HG03108 (cell line): ENCODE measurements at regions not wholly inside any gene's neighbourhood (a gene's known extent, or its start where the extent isn't known, plus 50 kb on each side); places are given as distances from the start of the nearest gene placed in this dataset.

Source experiments
- ATAC-seq: cut with Tn5 transposase; IDR thresholded peaks from one replicate; pipeline ENCODE4 v1.9.1; 2021; ENCODE audit warnings: moderate library complexity; ENCODE audit not compliant: unreplicated experiment

DNA sequence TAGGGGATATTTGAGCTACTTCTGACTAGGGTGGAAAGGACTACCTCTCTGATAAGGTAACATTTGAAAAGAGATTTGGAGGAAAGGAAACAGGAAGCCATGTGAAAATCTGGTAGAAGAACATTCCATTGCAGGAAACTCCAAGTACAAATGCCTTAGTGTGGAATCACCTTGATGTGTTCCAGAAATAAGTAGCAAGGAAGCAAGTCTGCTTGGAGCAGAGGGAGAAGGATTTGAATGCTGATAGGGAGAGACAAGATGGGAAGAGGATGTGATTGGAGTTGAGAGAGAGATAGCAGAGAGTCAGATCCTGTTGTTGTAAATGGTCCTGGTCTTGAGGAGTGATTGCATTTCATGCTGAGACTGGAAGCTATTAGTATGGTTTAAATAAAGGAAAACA lies 335.1 kb upstream of the DCBLD2 start:
- no peak for ATAC-seq

DNA sequence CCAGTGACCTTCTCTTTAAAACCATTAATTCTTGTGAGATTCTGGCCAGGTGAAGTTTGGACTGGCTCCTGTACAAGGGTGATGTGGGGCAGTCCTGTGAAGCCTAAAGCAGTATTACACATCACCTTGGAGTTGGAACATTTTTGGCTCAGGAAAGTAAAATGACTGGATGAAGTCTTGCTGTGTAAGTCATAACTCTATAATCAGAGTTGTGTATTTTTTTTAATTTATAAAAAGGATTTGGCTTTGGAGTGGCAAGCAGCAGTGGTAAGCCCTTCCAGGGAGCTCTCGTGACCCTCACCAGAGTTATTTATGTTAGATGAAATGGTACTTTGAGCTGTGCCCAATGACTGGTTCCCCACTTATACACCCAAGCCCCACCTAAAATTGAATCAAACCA lies 331.2 kb upstream of the DCBLD2 start:
- no peak for ATAC-seq

DNA sequence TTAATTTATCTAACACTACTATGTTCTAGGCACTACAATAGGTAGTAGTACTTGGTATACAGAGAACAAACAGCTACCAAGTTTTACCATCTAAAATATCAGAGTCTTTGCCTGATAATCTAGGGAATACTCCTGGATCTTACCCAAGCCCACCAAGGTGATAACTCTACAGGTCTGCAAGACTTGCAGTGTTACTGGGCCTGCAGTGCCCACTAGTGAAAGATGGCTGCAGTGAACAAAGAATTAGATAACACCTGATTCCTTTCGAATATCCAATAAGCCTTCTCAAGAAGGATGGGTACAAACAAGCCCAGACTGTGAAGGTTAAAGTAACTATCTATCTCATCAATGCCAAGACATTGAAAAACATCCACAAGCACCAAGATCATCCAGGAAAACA lies 317.0 kb upstream of the DCBLD2 start:
- no peak for ATAC-seq

DNA sequence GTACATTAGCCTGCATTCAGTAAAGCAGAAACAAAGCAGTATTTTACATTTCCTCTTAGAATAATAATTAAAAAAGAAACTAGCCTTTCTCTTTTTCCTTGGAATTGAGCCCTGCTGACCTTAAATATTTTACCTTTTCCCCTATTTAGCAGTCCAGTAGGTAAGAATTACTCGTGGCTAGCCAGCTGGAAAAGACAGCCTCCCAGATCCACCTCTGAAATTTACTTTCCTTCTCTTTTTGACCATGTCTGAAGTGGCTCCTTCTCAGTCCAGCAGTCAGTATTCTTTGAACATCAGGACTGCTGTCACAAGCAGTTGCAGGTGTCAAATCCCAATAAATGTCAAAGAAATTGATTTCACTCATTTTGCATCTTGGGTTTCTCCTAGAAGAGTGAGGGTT lies 311.5 kb upstream of the DCBLD2 start:
- ATAC-seq, result no peak

DNA sequence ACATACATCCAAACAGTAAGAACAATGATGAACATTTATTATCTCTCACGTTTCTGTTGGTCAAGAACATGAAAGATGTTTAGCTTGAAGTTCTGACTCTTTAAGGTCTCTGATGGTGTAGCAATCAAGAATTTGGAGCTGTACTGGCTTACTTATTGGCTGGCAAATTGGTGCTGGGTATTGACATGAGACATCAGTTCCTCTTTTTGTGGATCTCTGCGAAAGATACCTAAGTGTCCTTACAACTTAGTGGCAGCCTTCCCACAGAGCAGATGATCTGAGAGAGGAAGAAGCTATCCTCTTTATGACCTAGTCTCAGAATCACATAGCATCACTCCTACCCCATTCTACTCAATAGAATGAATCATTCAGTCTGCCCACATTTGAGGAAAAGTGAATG lies 309.8 kb upstream of the DCBLD2 start:
- no peak for ATAC-seq

DNA sequence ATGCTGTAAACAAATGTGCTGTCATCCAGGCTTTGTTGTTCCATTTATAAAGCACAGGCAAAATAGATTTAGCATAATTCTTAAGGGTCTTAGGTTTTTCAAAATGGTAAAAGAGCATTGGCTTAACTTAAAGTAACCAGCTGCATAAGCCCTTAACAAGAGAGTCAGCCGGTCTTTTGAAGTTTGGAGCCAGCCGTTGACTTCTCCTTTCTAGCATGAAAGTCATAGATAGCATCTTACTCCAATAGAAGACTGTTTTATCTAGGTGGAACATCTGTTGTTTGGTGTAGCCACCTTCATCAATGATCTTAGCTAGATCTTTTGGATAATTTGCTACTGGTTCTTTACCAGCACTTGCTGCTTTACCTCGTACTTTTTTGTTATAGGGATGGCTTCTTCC lies 297.5 kb upstream of the DCBLD2 start:
- no peak for ATAC-seq

DNA sequence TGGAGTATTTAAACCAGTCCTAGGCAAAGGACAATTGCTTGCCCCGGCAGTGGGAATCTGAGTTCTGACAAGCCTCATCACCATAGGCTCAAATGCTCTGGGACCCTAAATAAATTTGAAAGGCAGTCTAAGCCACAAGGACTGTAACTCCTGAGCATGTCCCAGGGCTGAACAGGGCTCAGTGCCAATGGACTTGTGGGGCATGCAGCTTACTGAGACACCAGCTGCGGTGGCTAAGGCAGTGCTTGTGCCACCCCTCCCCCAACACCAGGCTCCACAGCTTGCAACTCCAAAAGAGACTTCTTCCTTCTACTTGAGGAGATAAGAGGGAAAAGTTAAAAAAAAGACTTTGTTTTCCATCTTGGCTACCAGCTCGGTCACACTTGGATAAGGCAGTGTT lies 289.7 kb upstream of the DCBLD2 start:
- no peak for ATAC-seq

GRCh38 chr3:99188936-99189335 lies 287.4 kb upstream of the DCBLD2 start:
- ATAC-seq, result no peak

DNA sequence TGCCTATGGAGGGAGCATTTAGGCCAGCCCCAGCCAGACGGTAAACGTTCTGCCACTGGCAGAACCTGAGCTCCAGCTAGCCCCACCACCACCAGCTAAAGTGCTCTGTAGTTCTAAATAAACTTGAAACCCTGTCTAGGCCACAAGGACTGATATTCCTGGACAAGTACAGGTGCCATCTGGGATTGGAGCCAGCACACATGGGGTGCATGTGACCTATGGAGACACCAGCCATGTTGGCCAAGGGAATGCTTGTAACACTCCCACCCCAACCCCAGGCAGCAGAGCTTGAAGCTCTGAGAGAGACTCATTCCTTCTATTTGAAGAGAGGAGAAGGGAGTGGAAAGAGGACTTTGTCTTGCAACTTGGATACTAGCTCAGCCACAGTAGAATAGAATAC lies 284.5 kb upstream of the DCBLD2 start:
- no peak for ATAC-seq

- ATAC-seq, result no peak
Measured at GRCh38 chr3:99176169-99176964, 274.9 kb upstream of the DCBLD2 start.

DNA sequence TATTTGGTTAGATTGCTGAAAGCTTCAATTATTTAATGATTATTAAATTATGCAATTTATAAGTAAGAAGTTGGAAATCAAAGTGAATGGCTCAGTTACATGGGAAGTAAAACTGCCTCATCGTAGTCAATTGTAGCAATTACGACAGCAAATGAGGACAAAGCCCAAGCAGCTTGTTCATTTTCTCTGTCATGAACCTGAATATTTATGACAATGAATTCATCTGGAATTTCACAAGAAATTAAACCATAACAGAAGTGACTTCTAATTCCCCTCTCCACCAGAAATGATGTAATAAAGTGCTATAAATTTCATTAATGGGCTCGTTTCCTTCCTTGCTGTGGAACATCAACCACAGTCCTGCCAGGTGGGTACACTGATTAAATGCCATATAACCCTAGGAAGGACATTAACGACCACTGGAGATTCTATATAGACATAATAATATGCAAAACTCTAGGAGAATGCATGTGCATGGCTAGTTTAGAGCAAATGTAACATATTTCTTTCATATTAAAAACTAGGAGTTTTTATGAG lies 273.8 kb upstream of the DCBLD2 start:
- ATAC-seq, result no peak

GRCh38 chr3:99172736-99173657 lies 271.5 kb upstream of the DCBLD2 start:
- peak; percentile 63 for ATAC-seq

- no peak for ATAC-seq
Measured at GRCh38 chr3:99171800-99172199, 270.3 kb upstream of the DCBLD2 start.

DNA sequence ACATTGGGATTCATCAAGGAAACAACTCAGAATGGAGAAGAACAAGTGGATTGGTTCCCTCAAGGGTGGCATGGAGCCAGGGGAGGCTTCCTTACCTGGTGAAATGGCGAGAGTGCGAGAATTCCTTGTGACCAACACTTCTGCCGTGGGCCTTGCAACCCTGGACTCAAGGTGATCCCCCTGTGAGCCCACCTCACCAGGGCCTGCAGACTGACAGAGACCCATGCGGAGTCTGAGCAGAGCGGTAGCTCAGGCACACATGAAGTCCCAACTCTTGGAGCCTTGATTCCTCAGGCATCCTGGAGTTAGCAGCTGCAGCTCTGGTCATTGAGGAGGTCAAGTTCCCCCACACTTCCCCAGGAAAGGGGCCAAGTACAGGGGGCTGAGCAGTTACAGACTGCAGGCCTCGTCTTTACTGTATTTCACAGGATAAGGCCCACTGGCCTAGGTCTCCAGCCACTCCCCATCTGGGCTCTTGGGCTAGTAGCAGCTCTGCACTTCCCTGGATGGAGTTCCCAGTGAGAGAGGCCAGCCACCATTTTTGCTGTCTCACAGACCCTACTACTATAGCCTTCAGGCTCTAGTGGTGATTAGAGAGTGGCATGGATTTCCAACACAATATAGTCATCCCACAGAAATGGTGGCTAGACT lies 269.5 kb upstream of the DCBLD2 start:
- ATAC-seq, result no peak

- ATAC-seq, result no peak
Measured at GRCh38 chr3:99167071-99167470, 265.6 kb upstream of the DCBLD2 start.

GRCh38 chr3:99163314-99163713 lies 261.8 kb upstream of the DCBLD2 start:
- ATAC-seq, result no peak

DNA sequence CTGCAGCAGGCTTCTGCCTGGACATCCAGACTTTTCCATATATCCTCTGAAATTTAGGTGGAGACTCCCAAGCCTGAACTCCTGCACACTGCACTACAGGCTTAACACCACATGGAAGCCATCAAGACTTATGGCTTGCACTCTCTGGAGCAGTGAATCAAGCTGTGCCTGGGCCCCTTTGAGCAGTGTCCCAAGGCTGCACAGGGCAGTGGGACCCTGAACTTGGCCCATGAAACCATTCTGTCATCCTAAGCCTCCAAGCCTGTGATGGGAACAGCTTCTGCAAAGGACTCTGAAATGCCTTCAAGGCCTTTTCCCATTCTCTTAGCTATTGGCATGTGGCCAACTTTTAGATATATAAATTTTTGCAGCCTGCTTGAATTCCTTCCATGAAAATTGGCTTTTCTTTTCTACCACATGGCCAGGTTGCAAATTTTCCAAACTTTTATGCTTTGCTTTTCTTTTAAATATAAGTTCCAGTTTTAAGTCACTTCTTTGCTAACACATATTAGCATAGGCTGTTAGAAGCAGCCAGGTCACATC lies 257.8 kb upstream of the DCBLD2 start:
- no peak for ATAC-seq

GRCh38 chr3:99145031-99145430 lies 243.5 kb upstream of the DCBLD2 start:
- no peak for ATAC-seq

DNA sequence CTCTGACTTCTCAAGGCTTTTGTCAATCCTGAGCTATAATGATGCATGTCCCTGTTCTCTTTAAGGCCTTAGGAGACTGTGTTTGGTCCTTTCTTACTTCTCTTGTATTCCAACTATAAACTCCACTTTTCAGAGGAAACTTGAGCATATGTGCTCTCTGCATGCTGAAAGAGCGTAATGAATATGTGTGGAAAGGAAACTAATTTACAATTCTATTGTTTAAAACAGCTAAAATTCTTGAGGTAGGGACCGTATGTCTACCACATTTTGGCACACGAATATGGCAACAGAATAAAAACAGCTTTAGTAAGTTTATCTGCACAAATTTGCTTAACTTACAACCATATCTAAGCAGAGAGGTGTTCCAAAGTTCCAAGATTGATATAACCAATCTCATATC lies 242.0 kb upstream of the DCBLD2 start:
- no peak for ATAC-seq

DNA sequence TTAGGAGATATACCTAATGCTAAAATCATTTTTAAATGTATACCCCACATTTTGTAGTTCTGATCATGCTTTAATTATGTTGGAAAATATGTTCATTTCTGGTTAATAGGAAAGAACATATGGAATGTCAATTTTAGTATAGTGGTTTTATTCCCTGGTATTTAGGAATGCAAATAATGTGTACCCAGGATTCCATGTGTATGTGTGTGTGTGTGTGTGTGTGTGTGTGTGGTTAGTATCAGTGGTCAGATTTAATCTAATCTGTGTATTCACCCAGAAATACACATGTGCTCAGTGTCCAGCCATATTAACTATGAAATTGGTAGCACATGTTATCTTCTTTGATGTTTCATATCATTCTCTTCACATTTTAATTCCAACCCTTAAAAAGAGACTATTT lies 233.5 kb upstream of the DCBLD2 start:
- no peak for ATAC-seq

DNA sequence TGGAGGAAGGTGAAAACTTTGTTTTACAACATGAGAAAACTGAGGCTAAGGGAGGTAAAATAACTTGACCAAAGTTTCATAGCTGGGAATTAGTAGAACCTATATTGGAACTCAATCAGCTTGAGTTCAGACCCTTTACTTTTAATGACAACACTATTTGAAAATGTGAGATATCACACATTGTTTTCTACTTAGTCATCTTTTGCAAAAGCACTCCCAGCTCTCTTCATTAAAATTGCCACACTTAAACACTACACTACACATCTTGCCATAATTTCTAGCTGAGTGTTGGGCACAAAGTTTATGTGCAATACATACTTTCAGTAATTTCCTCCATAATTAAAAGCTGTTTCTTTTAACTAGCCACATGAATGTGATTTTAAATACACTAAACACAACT lies 230.4 kb upstream of the DCBLD2 start:
- ATAC-seq, result no peak
